Stimulated activated CD8-positive, alpha-beta memory T cell treated with anti-CD3 and anti-CD28 coated beads, Interleukin-7, amount 100 ng/mL, for 4 hours (primary cell): ENCODE measurements at regions not wholly inside any gene's neighbourhood (a gene's known extent, or its start where the extent isn't known, plus 50 kb on each side); places are given as distances from the start of the nearest gene placed in this dataset.

Experiments used
- DNase-seq, 2 donors: peaks; one replicate each; pipeline ENCODE4 v3.0.0-alpha.2; 2020; ENCODE audit warnings: low read depth in 2 of 2

GRCh38 chr5:68407311-68408239 is 192.0 kb downstream of the PIK3R1 start:
- DNase-seq: no peak

GRCh38 chr5:68408345-68408871 is 192.9 kb downstream of the PIK3R1 start:
- DNase-seq: no peak

GRCh38 chr5:68409259-68409658 is 193.7 kb downstream of the PIK3R1 start:
- no peak for DNase-seq

- no peak for DNase-seq
These were observed 195.6 kb downstream of the PIK3R1 start for GRCh38 chr5:68411161-68411560.

GRCh38 chr5:68415177-68416085 is 199.9 kb downstream of the PIK3R1 start:
- DNase-seq: no peak

- DNase-seq: no peak
These were observed 201.2 kb downstream of the PIK3R1 start for GRCh38 chr5:68416714-68417113.

- DNase-seq: no peak
These were observed 202.6 kb downstream of the PIK3R1 start for GRCh38 chr5:68418201-68418600.

- DNase-seq: no peak
These were observed 203.1 kb downstream of the PIK3R1 start for GRCh38 chr5:68418680-68419079.

- no peak for DNase-seq
These were observed 203.6 kb downstream of the PIK3R1 start for GRCh38 chr5:68419081-68419636.

- DNase-seq: no peak
These were observed 204.3 kb downstream of the PIK3R1 start for GRCh38 chr5:68419637-68420452.

- no peak for DNase-seq
These were observed 205.2 kb downstream of the PIK3R1 start for GRCh38 chr5:68420476-68421344.

GRCh38 chr5:68421485-68422220 is 206.1 kb downstream of the PIK3R1 start:
- no peak for DNase-seq

GRCh38 chr5:68423154-68423811 is 207.7 kb downstream of the PIK3R1 start:
- no peak for DNase-seq

GRCh38 chr5:68424799-68425537 is 209.4 kb downstream of the PIK3R1 start:
- DNase-seq: peak in 1 of 2 donors; percentile 23

- DNase-seq: no peak
These were observed 211.0 kb downstream of the PIK3R1 start for GRCh38 chr5:68426586-68426985.

- DNase-seq: no peak
These were observed 212.8 kb downstream of the PIK3R1 start for GRCh38 chr5:68428231-68428811.

GRCh38 chr5:68429510-68429909 is 214.0 kb downstream of the PIK3R1 start:
- no peak for DNase-seq

- no peak for DNase-seq
These were observed 214.7 kb downstream of the PIK3R1 start for GRCh38 chr5:68430279-68430678.
